ENCODE measurements at regions not wholly inside any gene's neighbourhood (a gene's known extent, or its start where the extent isn't known, plus 50 kb on each side); places are given as distances from the start of the nearest gene placed in this dataset.

DNA sequence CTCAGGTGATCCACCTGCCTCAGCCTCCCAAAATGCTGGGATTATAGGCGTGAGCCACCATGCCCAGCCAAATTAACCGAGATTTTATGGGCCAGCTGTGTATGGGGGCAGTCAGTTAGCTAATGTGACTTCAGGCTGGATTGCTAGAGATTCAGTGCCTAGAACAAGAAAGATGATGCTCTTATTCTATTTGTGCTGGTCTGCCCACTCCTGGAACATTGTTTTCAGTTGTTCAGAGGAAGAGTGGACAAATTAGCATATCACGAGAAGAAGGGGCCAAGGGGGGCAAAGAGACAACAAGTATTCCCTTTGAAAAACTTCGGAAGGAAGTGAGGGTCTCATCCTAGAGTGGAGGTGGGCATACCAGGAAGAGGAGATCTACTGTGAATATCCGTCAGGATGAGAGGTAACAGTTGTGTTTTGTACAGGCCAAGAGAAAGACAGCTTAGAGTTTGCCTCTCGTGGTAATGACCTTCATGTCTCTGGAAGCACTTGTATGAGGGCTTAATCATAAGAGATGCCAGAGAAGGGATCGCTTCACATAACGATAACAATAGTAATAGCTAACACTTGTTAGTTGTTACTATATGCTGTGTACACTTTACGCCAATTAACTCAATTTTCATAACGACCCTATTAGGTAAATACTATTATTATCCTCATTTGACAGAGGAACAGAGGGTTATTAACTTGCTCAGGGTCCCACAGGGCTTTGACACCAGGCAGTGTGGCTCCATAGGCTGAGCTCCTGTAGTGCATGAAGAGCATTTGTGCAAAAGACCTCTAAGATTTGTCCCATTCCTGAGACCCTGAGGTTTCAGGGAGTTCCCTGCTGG, 138.3 kb downstream of the DDX1 start:
- H3K4me3 ChIP-seq, result no peak overlapping the region
- no peak for DNase-seq (ENCODE audit: low spot score in 2 of 2)
- H3K36me3 ChIP-seq (replicated peaks), result no peaks in the 10 kb centered on the region
- H3K9me3 ChIP-seq, result no peaks in the 10 kb centered on the region
- no peaks in the 10 kb centered on the region for H3K27me3 ChIP-seq (ENCODE audit: low read depth)
- peaks cover 6% of the 10 kb centered on the region for H3K4me1 ChIP-seq
- in situ Hi-C loops (cut with MboI; ENCODE audit: low sequenced_read_pairs), result no loop called here

DNA sequence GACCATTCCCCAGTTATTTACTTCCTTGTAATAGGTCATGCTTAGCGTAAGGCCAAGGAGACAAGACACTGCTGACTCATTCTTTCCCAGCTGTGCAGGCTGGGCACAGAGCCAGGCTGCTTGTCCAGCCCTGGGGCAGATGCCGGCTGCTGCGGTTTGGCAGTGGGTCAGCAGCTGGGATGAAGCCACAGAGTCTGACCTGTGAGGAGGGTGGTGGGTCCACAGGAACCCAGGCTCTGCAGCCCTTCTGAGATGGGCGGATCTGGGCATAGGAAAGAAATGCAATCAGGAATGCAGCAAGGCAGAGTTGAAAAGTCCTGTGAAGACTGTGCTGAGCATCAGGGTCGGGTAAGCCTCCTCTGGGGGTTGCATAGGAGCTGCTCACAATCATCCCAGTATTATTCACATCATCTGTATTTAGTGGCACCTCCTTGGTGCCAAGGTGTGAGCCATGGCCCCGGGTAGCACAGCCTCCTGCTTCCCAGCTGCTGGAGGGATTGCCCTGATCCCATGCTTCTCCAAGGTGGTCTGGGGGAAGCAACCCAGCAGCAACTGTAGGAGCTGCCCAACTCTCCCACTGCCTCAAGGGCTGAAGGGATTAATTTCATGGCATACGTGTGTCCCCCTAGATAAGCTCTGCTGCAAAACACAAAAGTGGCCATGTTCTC, 139.0 kb downstream of the DDX1 start:
- Histone ChIP-seq H3K36me3 (replicated peaks) (no peaks in the 10 kb centered on the region), H3K4me1 (peaks cover 6% of the 10 kb centered on the region), H3K27me3 (ENCODE audit: low read depth) (no peaks in the 10 kb centered on the region), H3K4me3 (no peak overlapping the region), H3K9me3 (no peaks in the 10 kb centered on the region)
- peak in 1 of 2 experiments; percentile 61 for DNase-seq (ENCODE audit: low spot score in 2 of 2)
- in situ Hi-C loops (cut with MboI; ENCODE audit: low sequenced_read_pairs), result no loop called here

DNA sequence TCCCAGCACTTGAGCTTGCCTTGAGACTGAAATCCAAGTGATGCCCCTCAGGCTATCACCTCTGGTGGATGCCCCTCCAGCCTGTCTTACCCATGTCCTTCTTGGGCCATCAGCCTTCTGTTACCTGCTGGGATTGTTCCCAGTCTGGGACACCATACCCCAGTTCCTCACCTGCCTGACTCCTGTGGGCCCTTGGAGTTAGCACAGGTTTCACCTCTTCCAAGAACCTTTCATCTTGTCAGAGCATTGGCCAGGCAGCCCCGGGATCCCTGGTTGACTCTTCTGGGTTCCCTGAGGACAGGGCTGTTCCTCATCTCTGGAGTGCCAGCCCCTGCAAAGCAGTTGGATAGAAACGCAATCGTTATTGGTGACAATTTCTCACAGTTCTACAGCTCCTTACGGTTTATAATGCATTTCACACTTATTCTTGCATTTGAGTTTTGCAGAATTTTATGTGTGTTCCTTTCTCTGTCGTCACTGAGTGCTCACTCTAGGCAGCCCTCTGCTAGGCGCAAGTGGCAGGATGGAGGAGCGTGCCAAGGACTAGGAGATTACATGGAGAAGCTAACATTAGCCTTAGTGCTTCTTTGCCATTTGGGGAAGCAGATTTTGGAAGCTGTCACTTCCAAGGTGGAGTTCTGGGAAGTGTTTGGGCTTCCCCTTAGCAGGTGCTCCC, 139.7 kb downstream of the DDX1 start:
- no peaks in the 10 kb centered on the region for H3K9me3 ChIP-seq
- H3K36me3 ChIP-seq (replicated peaks), result no peaks in the 10 kb centered on the region
- no peak overlapping the region for H3K4me3 ChIP-seq
- H3K27me3 ChIP-seq (ENCODE audit: low read depth), result no peaks in the 10 kb centered on the region
- in situ Hi-C loops (cut with MboI; ENCODE audit: low sequenced_read_pairs), result no loop called here
- peaks cover 6% of the 10 kb centered on the region for H3K4me1 ChIP-seq
- no peak for DNase-seq (ENCODE audit: low spot score in 2 of 2)

DNA sequence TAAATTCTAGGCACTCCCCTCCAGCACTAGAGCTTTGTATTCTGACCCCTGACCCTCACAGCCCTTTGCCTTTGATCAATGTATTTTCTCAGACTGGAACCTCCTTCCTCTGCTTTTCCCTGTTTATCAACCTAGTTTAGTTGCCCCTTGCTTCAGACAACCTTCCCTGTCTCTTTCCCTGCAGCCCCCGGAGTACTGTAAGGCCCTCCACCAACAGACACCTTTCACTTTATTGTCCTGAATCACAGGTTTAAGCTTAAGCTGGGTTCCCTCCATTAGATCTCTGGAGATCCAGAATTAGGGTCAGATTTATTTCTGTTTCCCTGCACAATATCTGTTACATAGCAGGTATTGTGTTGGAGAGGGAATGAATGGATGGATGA, 140.2 kb downstream of the DDX1 start:
- no peaks in the 10 kb centered on the region for H3K27me3 ChIP-seq (ENCODE audit: low read depth)
- no peaks in the 10 kb centered on the region for H3K9me3 ChIP-seq
- peaks cover 6% of the 10 kb centered on the region for H3K4me1 ChIP-seq
- no peak overlapping the region for H3K4me3 ChIP-seq
- DNase-seq (ENCODE audit: low spot score in 2 of 2), result no peak
- no peaks in the 10 kb centered on the region for H3K36me3 ChIP-seq (replicated peaks)
- in situ Hi-C loops (cut with MboI; ENCODE audit: low sequenced_read_pairs), result no loop called here

DNA sequence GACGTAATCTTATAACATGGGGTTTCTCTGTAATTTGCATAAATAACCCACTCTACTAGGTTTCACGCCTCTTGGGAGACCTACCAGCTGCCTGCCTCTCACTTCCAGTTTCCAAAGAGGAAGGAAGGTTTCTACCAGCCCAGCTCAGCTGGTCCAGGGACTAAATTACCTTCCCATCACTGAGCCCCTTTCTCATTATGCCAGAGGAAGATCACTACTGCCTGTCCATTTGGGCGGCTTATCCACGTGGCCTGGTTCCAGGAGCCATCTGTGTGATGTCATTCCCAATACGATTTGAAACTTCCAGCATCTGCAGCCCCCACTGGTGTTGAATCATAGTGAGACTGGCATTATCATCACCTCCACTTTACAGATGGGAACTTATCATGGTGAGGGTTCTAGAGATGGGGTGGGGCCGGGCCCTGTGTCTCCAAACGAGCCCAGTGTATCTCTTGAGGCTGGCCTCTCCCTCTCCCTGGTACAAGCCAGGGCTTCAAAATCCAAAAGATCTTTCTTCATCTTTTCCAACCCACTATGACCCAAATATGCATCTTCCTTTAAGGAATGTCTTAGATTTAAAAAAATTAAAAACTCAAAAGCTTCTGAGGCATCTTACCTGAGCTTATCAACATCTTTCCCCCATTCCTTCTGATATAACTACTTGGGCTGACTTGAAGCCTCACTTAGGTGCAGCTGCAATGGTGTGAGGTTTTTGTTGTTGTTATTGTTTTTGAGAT, 140.8 kb downstream of the DDX1 start:
- H3K9me3 ChIP-seq, result no peaks in the 10 kb centered on the region
- peaks cover 6% of the 10 kb centered on the region for H3K4me1 ChIP-seq
- in situ Hi-C loops (cut with MboI; ENCODE audit: low sequenced_read_pairs), result no loop called here
- no peak for DNase-seq (ENCODE audit: low spot score in 2 of 2)
- no peaks in the 10 kb centered on the region for H3K27me3 ChIP-seq (ENCODE audit: low read depth)
- no peaks in the 10 kb centered on the region for H3K36me3 ChIP-seq (replicated peaks)
- H3K4me3 ChIP-seq, result no peak overlapping the region

DNA sequence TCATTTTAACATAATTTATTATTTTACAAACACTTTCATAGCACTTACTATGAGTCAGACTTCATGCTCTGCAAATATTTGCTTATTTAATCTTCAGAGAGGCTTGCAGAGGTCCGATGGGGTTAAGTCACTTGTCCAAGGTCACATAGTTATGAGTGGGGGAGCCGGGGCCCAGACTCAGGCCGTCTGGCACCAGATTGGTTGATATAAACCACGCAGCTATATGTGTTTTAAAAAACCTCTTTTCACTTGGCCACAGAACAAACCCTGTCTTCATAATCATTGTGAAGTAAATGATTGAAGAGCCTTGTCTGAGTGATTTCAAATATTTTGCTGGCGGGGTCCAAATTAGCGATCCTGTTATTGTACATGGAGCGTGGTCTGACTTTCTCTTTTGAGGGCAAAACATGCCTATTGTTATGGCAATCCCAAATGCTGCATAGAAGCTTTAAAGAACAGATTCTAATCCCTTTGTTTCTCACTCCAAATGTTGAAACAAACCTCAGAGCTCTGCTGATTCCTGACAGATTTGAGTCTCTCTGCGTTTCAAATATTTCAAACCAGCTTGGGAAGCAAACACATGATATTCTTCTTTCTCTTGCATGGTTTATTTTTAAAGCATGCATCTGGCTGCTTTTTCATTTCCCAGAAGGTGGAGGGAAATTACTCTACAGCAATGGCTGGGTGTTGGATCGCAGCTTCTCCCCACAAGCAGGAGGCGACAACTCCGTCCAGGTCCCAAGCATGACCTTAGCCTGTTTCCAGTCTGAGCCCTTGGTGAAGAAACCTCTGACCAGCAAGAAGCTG, 142.4 kb downstream of the DDX1 start:
- H3K36me3 ChIP-seq (replicated peaks), result no peaks in the 10 kb centered on the region
- peak; percentile 40 to 81 for DNase-seq (ENCODE audit: low spot score in 2 of 2)
- no peaks in the 10 kb centered on the region for H3K9me3 ChIP-seq
- in situ Hi-C loops (cut with MboI; ENCODE audit: low sequenced_read_pairs), result no loop called here
- peaks cover 6% of the 10 kb centered on the region for H3K4me1 ChIP-seq
- no peaks in the 10 kb centered on the region for H3K27me3 ChIP-seq (ENCODE audit: low read depth)
- no peak overlapping the region for H3K4me3 ChIP-seq

DNA sequence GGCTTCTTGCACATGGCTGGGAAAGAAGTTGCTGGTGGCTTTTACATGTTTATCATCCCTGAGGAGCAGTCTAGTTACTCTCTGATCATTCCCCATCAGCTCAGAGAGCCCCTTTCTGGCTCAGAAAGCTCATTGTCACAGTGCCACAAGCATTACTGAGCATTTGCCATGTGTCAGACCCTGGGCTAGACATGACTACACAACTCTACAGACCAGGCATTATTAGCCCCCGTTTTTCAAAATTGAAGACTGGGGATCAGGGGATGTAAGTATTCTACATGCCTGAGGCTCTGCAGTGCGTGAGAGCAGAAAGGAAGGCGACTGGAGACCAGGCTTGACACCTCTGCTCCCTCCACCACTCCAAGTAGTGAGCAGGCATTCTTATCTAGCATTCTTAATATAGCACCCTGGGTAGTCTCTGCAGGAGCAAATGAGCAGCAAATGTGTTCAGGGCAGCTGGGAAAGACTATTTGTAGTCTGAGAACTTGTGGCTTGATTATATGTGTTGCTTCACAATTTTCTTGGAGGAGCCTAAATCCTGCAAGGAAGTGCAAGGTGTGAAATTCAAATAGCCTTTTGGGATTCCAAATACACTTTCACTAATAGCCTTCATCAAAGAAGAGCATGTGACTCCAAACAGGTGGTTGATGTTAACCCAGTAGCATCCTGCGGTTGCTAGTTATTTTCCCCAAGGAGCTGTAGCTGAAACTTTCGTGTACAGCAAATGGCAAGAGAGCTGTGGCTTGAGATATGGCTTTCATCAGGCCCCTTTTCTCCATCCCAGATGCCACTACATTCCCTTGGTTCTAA, 143.2 kb downstream of the DDX1 start:
- in situ Hi-C loops (cut with MboI; ENCODE audit: low sequenced_read_pairs), result no loop called here
- Histone ChIP-seq H3K9me3 (no peaks in the 10 kb centered on the region), H3K4me3 (no peak overlapping the region), H3K36me3 (replicated peaks) (no peaks in the 10 kb centered on the region), H3K27me3 (ENCODE audit: low read depth) (no peaks in the 10 kb centered on the region), H3K4me1 (peaks cover 6% of the 10 kb centered on the region)
- DNase-seq (ENCODE audit: low spot score in 2 of 2), result no peak

DNA sequence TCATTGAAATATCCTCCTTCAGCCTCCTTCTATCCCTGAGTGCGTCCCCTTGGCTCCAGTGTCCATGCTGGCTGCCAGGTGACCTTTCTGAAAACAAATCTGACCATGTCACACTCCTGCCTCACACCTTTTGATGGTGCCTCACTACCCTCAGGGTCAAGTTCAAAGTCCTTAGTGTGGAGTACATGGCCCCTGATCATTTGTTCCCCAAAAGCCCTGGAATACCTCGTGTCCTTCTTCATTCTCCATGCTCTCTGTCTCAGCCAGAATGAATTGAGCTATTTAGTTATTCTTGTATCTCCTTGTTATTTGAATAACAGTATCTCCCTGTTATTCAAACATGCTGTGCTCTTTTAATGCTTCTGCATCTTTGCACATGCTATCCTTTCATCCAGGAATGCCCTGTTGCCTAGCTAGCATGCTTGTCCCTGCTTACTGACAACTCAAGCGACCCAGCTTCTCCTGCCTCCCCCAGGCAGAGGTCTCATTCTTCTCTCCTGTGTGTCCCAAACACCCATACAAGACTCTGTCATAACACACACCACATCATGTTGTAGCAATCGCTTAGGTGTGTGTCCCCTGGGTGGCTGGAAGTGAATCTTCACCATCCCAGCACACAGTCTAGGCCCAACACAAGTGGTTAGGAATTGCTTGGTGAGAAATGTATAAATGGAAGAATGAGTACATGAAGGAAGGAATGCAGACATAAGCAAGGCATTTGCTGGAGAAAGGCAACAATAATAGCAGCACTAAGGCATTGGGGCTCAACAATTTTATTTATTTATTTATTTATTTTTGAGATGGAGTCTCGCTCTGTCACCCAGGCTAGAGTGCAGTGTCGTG, 144.0 kb downstream of the DDX1 start:
- DNase-seq (ENCODE audit: low spot score in 2 of 2), result no peak
- in situ Hi-C loops (cut with MboI; ENCODE audit: low sequenced_read_pairs), result no loop called here
- Histone ChIP-seq H3K27me3 (ENCODE audit: low read depth) (no peaks in the 10 kb centered on the region), H3K4me3 (no peak overlapping the region), H3K36me3 (replicated peaks) (no peaks in the 10 kb centered on the region), H3K9me3 (no peaks in the 10 kb centered on the region), H3K4me1 (peaks cover 6% of the 10 kb centered on the region)

DNA sequence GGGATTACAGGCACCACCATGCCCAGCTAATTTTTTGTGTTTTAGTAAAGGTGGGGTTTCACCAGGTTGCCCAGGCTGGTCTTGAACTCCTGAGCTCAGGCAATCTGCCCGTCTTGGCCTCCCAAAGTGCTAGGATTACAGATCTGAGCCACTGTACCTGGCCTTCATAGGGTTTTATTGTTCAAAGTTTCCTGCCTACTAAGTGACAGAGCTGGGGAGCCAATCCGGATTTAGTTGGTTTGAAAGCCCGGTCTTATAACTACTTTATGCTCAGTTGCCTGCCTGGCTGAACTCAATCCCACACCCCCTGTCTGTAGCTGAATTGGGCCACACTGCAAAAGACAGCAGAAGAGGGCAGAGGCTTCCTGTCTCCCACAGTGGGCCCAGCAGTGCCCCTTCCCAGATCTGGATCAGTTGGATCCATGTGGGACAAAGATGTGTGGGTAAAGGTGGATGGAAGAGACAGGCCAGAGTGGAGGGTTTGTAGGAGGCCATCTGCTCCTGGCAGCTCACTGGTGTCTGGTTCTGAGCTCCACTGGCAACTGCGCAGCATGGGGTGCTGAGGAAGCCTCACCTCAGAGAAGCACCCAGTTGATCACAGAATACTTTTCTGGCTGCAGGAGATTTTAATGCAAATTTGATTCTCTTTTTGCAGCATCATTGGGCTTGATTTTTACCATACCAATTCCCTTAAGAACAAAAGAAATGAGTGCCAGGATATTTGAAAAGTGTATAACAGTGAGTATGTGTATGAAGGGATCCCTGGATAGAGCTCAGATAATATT, 144.9 kb downstream of the DDX1 start:
- H3K9me3 ChIP-seq, result no peaks in the 10 kb centered on the region
- H3K4me1 ChIP-seq, result peaks cover 6% of the 10 kb centered on the region
- no peak overlapping the region for H3K4me3 ChIP-seq
- no peaks in the 10 kb centered on the region for H3K27me3 ChIP-seq (ENCODE audit: low read depth)
- DNase-seq (ENCODE audit: low spot score in 2 of 2), result no peak
- no peaks in the 10 kb centered on the region for H3K36me3 ChIP-seq (replicated peaks)
- in situ Hi-C loops (cut with MboI; ENCODE audit: low sequenced_read_pairs), result no loop called here

DNA sequence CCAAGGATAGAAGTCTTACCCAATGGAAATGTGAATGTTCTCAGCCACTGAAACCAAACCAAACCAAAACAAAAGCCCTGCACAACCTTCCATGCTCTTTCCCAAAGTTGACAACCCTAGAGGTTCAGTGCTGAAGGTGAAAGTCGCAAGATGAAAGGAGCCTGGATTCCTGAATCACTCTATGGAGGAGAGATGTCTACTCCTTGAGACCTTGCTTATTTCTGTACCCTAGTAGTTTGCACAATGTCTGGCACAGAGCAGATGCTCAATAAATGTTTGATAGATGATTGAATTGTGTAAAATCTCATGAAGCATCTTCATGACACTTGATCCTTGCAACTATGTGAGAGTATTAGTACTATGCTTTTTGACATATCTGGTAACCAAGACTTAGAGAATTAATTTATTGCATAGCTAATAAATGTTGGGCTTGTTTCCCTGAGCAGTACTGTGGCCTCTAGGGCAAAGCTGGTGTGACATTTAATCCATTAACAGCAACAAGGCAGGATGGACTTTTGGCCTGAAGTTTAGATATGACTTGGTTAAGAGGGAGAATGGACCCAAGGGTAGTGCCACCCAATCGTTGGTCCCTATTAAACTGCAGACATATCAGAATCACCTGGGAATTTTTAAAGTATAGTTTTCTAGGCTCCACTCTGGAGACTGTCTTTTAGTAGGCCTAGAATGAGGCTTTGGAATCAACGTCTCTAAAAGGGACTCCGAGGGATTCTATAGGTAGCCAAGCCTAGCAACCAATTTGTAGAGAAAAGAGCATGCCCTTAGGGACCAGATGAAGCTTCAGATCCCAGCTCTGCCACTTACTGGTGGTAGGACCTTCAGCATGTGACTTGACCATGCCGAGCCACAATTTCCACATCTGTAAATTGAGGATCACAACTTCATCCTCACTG, 145.9 kb downstream of the DDX1 start:
- no peak overlapping the region for H3K4me3 ChIP-seq
- no peaks in the 10 kb centered on the region for H3K27me3 ChIP-seq (ENCODE audit: low read depth)
- no peaks in the 10 kb centered on the region for H3K36me3 ChIP-seq (replicated peaks)
- H3K4me1 ChIP-seq, result peaks cover 6% of the 10 kb centered on the region
- in situ Hi-C loops (cut with MboI; ENCODE audit: low sequenced_read_pairs), result no loop called here
- no peaks in the 10 kb centered on the region for H3K9me3 ChIP-seq
- no peak for DNase-seq (ENCODE audit: low spot score in 2 of 2)

DNA sequence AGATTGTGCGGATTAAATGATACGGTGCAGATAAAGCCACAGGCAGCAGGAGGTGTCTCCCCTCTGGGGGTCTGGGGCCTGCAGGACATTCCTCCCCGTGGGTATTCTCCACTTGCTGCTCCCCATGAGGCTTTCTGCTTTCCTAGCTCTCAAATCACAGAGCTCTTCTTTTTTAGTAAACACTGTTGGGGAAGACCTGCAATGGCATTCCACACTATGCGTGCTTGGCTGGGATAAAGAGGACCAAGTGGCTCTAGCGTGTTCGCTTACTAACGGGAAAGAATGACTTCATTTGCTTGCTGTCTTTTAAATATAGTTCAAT, 146.5 kb downstream of the DDX1 start:
- Histone ChIP-seq H3K4me3 (no peak overlapping the region), H3K9me3 (no peaks in the 10 kb centered on the region), H3K4me1 (peaks cover 6% of the 10 kb centered on the region), H3K36me3 (replicated peaks) (no peaks in the 10 kb centered on the region), H3K27me3 (ENCODE audit: low read depth) (no peaks in the 10 kb centered on the region)
- in situ Hi-C loops (cut with MboI; ENCODE audit: low sequenced_read_pairs), result no loop called here
- DNase-seq (ENCODE audit: low spot score in 2 of 2), result no peak
